ENCODE measurements at regions not wholly inside any gene's neighbourhood (a gene's known extent, or its start where the extent isn't known, plus 50 kb on each side); places are given as distances from the start of the nearest gene placed in this dataset.

DNA sequence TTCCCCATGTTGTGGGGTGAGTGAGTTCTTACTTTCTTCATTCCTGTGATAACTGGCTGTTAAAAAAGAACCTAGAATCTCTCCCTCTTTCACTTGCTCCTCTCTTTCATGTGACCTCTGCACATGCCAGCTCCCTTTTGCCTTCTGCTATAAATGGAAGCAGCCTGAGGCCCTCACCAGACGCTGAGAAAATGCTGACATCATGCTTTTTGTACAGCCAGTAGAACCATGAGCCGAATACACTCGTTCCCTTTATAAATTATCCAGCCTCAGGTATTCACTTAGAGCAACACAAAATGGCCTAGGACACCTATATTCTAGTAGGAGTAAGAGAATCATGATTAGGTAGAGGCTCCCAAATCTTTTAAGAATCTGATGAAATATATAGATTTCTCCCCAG is 333.5 kb downstream of the LRIG3 start:
- ATAC-seq = no peak
- Mint-ChIP-seq H3K4me3 (no peak overlapping the region), H3K9me3 (peaks cover 3% of the 10 kb centered on the region), H3K27me3 (no peaks in the 10 kb centered on the region), H3K36me3 (no peaks in the 10 kb centered on the region), H3K27ac (no peak overlapping the region), H3K4me1 (ENCODE audit: low read depth in 2 of 2) (no peaks in the 10 kb centered on the region)
- no peak for DNase-seq (ENCODE audit: low spot score)

DNA sequence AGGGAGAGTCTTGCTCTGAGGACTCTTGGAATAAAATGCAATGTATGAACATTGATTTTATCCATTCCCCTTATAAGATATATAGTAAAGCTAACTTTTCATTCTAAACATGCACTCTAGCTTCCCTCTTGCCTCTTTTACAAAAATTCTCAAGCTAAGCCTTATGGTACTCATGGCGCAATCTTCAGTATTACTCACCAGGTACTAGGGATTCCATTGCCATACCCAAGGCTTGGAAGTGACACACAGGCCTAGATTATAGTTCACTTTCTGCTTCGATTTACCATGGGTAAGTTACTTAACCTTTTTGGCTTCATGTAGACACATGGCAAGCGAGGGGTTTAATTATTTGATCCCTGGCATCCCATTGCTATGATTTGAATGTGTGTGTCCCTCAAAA is 331.5 kb downstream of the LRIG3 start:
- Mint-ChIP-seq H3K4me3 (no peak overlapping the region), H3K4me1 (ENCODE audit: low read depth in 2 of 2) (no peaks in the 10 kb centered on the region), H3K36me3 (no peaks in the 10 kb centered on the region), H3K27me3 (no peaks in the 10 kb centered on the region), H3K27ac (no peak overlapping the region), H3K9me3 (peaks cover 3% of the 10 kb centered on the region)
- ATAC-seq = no peak
- no peak for DNase-seq (ENCODE audit: low spot score)

DNA sequence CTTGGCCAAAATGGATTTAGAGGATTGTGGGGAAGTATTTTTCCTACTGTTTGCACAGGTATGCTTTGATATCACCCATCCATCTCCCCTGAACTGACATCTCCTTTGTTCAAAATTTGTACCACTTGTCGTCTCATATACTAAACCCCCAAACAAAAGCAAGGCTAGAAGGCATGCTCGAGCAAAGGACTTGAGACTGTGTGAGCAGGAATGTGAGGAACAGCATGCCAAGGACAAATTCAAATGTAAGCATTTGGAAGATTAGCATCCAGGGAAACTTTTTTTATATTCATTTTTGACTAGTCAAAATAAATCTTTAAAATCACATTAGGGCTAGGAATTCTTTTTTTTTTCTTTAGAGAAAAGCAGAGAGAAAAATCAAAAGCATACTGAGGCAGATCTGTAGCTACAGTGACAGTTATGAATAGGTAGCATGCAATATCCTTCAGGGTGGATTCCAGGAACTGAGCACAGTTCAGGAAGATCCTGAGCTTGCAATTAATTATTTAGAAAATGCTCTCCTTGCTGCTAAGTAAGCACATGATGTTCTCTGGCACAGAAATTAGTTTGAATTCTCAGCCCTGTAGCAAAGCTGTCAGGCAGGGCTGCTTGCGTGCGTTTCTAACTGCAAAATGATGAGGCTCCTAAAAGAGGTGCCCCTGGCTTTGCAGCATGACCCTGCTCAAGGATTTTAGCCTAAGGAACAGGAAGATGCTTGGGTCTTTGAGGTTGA is 327.7 kb downstream of the LRIG3 start:
- Mint-ChIP-seq H3K4me3 (no peak overlapping the region), H3K27ac (no peak overlapping the region), H3K36me3 (no peaks in the 10 kb centered on the region), H3K9me3 (peaks cover 3% of the 10 kb centered on the region), H3K27me3 (no peaks in the 10 kb centered on the region), H3K4me1 (ENCODE audit: low read depth in 2 of 2) (no peaks in the 10 kb centered on the region)
- no peak for DNase-seq (ENCODE audit: low spot score)
- no peak for ATAC-seq

DNA sequence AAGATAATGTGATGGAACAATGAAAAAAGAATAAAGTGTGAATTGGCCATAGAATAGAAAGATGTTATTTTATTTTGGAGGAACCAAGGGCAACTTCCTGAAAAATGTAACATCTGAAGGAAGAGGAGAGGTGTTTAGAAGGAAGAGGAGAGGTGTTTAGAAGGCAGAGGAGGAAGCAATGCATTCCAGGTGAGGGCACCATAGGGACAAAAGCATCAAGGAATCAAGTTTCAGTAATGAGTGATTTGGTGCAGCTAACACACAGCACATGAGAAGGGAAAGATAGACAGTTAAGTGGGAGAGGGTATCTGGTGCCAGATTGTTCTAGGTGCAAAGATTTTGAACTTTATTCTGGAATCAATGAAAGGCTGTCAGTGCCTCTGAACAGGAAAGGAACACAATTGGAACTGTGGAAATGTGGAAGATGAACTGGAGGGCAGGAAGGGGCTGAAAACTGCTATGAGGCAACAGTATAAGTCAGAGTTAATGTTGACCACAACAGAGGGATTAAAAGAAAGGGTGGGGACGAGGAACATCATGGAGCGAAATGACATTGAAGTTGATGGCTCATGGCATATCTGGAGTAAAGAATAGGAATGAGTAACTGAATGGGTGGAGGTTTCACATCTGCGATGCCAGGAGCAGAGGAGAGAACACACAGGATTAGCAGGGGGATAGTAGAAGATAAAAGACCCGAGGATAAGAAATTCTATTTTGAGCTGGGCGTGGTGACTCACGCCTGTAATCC is 326.6 kb downstream of the LRIG3 start:
- ATAC-seq (no peak), DNase-seq (ENCODE audit: low spot score) (no peak)
- Mint-ChIP-seq H3K27me3 (no peaks in the 10 kb centered on the region), H3K4me1 (ENCODE audit: low read depth in 2 of 2) (no peaks in the 10 kb centered on the region), H3K36me3 (no peaks in the 10 kb centered on the region), H3K9me3 (peaks cover 3% of the 10 kb centered on the region), H3K4me3 (no peak overlapping the region), H3K27ac (no peak overlapping the region)

DNA sequence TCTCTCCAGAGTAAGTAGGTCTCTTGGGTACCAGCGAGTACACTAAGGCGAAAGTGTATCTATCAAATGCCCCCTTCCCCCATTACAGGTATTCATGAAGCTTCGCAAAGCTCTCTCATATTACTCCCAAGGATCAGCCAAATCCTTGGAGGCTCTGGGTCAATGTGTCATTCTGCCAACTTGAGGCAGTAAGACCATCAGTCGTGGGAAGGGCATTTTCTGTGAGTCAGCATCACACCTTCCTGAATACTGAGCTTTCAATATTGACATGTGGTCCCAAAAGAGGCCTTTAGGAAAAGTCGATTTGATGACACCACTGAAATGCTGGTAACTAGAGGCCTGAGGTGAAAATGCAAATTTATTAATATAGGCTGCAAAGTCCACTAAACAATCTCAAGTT is 323.9 kb downstream of the LRIG3 start:
- H3K36me3 Mint-ChIP-seq = no peaks in the 10 kb centered on the region
- H3K27ac Mint-ChIP-seq = no peak overlapping the region
- H3K9me3 Mint-ChIP-seq = no peaks in the 10 kb centered on the region
- H3K27me3 Mint-ChIP-seq = no peaks in the 10 kb centered on the region
- no peaks in the 10 kb centered on the region for H3K4me1 Mint-ChIP-seq (ENCODE audit: low read depth in 2 of 2)
- no peak for ATAC-seq
- no peak overlapping the region for H3K4me3 Mint-ChIP-seq
- no peak for DNase-seq (ENCODE audit: low spot score)

DNA sequence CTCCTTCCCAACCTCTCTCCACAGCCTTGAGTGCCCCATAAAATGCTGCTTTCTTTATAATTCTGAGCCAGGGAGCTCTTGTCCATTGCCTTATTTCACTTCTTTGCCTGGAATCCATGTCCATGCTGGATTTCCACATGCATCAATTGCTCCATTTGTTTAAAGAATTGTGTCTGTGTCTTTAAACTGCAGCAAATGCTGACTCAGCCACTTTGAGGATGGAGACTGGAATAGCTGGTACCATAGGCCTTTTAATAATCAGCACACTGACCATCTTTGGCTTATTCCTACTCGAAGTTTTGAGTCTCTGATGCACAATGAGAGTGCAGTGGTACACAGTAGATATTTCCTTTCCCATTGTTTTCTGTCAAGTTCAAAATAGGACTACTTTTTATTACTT is 318.8 kb downstream of the LRIG3 start:
- no peak for DNase-seq (ENCODE audit: low spot score)
- no peak overlapping the region for H3K4me3 Mint-ChIP-seq
- peaks cover 10% of the 10 kb centered on the region for H3K9me3 Mint-ChIP-seq
- no peak overlapping the region for H3K27ac Mint-ChIP-seq
- H3K4me1 Mint-ChIP-seq (ENCODE audit: low read depth in 2 of 2) = no peaks in the 10 kb centered on the region
- no peaks in the 10 kb centered on the region for H3K27me3 Mint-ChIP-seq
- no peak for ATAC-seq
- H3K36me3 Mint-ChIP-seq = no peaks in the 10 kb centered on the region

DNA sequence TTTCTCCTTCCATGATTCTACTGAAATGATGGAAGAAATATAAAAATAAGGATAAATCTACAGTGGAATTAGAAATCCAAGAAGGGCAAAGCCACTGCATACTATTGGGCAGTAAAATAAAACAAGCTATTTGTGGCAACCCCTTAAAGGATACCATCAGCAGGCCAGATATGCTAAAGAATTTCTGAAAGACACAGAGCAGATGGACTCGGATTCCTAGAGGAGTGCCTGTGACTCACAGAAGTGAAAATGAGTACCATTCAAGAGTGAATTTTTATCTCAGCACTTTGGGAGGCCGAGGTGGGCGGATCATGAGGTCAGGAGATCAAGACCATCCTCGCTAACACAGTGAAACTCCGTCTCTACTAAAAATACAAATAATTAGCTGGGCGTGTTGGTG is 318.1 kb downstream of the LRIG3 start:
- H3K27me3 Mint-ChIP-seq = no peaks in the 10 kb centered on the region
- H3K9me3 Mint-ChIP-seq = peaks cover 10% of the 10 kb centered on the region
- H3K36me3 Mint-ChIP-seq = no peaks in the 10 kb centered on the region
- no peak for ATAC-seq
- no peak for DNase-seq (ENCODE audit: low spot score)
- no peak overlapping the region for H3K4me3 Mint-ChIP-seq
- H3K4me1 Mint-ChIP-seq (ENCODE audit: low read depth in 2 of 2) = no peaks in the 10 kb centered on the region
- no peak overlapping the region for H3K27ac Mint-ChIP-seq

DNA sequence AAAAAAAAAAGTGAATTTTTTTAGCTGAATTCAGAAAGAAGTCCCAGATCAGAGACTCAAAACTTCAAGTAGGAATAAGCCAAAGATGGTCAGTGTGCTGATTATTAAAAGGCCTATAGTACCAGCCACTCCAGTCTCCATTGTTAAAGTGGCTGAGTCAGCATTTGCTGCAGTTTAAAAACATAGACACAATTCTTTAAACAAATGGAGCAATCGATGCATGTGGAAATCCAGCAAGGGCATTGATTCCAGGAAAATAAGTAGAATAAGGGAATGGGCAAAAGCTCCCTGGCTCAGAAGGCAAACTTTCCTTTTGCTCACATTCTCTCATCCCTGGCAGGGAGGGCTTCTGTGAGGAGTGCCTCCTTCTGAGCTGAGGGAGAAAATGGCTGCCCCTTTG is 317.6 kb downstream of the LRIG3 start:
- no peaks in the 10 kb centered on the region for H3K27me3 Mint-ChIP-seq
- H3K36me3 Mint-ChIP-seq = no peaks in the 10 kb centered on the region
- no peak overlapping the region for H3K4me3 Mint-ChIP-seq
- ATAC-seq (no peak), DNase-seq (ENCODE audit: low spot score) (no peak)
- H3K9me3 Mint-ChIP-seq = peaks cover 10% of the 10 kb centered on the region
- H3K27ac Mint-ChIP-seq = no peak overlapping the region
- H3K4me1 Mint-ChIP-seq (ENCODE audit: low read depth in 2 of 2) = no peaks in the 10 kb centered on the region

DNA sequence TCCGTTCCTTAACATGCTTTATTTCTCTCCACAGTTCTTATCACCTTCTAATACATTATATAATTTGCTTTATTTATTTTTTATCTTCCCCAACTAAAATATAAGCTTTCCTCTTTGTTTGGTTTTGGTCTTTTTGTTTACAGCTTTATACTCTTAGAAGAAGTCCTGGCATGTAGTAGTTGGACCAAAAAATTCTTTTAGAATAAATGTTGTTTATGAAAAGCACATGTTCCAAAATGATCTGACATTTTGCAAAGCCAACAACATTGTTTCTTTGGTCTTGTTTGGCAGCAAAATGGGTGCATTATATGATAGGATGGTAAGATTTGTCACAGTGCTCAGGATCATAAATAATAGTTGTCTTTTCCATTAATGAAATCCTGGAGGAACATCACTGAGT is 312.5 kb downstream of the LRIG3 start:
- Mint-ChIP-seq H3K9me3 (peaks cover 13% of the 10 kb centered on the region), H3K27me3 (no peaks in the 10 kb centered on the region), H3K27ac (no peak overlapping the region), H3K4me3 (no peak overlapping the region), H3K4me1 (ENCODE audit: low read depth in 2 of 2) (no peaks in the 10 kb centered on the region), H3K36me3 (no peaks in the 10 kb centered on the region)
- ATAC-seq (no peak), DNase-seq (ENCODE audit: low spot score) (no peak)

DNA sequence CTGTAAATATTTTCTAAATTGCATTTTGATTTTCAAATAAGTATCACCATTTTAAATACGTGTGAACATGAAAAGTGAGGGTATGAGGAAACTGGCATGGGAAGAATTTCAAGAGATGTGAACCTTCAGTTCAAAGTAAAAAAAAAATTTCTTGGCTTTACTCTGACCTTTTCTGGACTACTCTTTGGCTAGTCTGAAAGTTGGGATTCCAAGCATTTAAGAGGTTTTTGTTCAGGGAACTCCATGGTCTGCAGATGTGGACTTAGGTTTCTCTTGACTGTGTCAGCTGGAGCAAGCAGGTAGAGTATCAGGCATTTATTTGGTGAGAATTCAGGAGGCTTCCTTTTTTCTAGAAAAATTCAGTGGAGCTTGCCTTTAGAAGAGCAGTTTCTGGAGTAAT is 311.6 kb downstream of the LRIG3 start:
- no peak for ATAC-seq
- no peak overlapping the region for H3K27ac Mint-ChIP-seq

DNA sequence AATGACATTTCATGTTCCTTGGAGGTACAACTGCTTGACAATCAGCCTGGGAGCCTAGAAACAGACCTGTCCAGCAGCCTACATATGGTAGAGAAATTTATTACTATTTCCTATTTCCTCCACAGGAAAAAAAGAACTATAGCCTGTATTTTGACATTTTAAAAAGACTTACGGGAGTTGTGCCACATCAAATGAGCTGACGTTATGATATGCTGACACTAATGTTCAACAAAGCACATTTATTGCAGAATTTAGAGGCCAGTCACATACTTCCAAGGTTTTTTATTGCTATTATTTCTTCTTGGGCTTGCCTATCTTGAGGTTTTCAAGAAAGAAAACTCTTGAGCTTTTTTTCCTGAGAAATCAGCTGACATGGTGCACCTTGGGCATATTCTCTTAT is 305.3 kb downstream of the LRIG3 start:
- ATAC-seq (no peak), DNase-seq (ENCODE audit: low spot score) (no peak)
- Mint-ChIP-seq H3K27me3 (no peaks in the 10 kb centered on the region), H3K4me3 (no peak overlapping the region), H3K9me3 (peaks cover 16% of the 10 kb centered on the region), H3K36me3 (no peaks in the 10 kb centered on the region), H3K27ac (no peak overlapping the region), H3K4me1 (ENCODE audit: low read depth in 2 of 2) (no peaks in the 10 kb centered on the region)

More for the DNA sequence above, 311.6 kb downstream of the LRIG3 start:
- Mint-ChIP-seq H3K27me3 (no peaks in the 10 kb centered on the region), H3K4me3 (no peak overlapping the region), H3K36me3 (no peaks in the 10 kb centered on the region), H3K9me3 (peaks cover 13% of the 10 kb centered on the region), H3K4me1 (ENCODE audit: low read depth in 2 of 2) (no peaks in the 10 kb centered on the region)
- DNase-seq (ENCODE audit: low spot score) = no peak

DNA sequence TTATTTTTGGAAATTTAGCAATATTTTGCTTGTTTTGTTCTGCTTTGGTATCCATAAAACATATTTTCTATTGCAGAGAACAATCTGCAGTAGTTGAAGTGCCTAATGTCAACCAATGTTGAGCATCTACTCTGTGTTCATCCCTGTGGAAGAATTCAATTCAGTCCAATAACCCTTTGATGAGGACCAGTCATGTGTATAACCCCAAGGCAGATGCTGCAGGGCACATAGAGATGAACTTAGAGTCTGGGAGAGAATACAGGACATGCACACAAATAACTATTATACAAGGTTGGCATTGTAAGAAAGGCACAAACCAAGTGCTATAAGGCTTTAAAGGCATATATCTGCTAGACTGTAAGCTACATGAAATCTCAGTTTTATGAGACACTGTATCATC is 304.7 kb downstream of the LRIG3 start:
- Mint-ChIP-seq H3K4me3 (no peak overlapping the region), H3K9me3 (peaks cover 18% of the 10 kb centered on the region), H3K4me1 (ENCODE audit: low read depth in 2 of 2) (no peaks in the 10 kb centered on the region), H3K27ac (no peak overlapping the region), H3K27me3 (no peaks in the 10 kb centered on the region), H3K36me3 (no peaks in the 10 kb centered on the region)
- DNase-seq (ENCODE audit: low spot score) = no peak
- ATAC-seq = no peak

DNA sequence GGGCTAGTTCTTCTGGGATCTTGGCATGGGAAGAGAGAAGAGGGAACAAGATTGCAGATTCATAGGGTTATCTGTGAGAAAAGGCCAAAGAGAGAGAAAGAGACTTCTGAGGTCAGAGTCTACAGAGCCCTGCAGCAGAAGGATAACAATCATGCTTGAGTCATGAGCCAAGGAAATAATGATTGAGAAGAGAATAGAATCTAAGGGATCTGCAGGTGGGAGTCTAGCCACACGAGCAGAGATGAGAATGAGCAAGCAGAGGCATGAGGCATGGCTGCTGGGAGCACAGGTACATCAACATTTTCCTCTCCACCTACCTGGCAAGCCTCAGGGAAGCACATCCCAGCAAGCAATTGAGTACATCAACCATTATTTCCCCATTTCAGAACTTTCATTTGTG is 303.7 kb downstream of the LRIG3 start:
- Mint-ChIP-seq H3K36me3 (no peaks in the 10 kb centered on the region), H3K27me3 (no peaks in the 10 kb centered on the region), H3K4me1 (ENCODE audit: low read depth in 2 of 2) (no peaks in the 10 kb centered on the region), H3K27ac (no peak overlapping the region), H3K9me3 (peaks cover 21% of the 10 kb centered on the region), H3K4me3 (no peak overlapping the region)
- ATAC-seq (no peak), DNase-seq (ENCODE audit: low spot score) (no peak)

DNA sequence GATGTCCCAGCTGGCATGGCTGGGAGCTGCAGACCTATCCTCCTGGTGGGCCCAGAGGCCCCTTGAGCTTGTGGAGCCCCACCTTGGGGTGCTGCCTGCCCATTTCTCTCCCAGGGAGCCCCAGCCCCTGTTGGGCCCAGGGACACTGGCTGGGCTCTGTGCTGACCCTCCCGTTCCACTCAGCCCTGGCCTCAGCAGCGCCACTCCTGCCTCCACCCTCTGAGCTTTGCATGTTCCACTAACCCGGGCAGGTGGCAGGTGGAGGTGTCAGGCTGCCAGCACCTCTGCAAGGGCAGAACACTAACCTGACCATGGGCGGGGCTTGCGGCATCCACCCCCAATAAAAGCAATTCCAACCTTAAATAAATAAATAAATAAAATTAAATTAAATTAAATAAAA is 299.2 kb downstream of the LRIG3 start:
- no peak for ATAC-seq
- Mint-ChIP-seq H3K4me1 (ENCODE audit: low read depth in 2 of 2) (no peaks in the 10 kb centered on the region), H3K27ac (no peak overlapping the region), H3K9me3 (peaks cover 21% of the 10 kb centered on the region), H3K36me3 (no peaks in the 10 kb centered on the region), H3K27me3 (no peaks in the 10 kb centered on the region), H3K4me3 (no peak overlapping the region)
- DNase-seq (ENCODE audit: low spot score) = no peak

DNA sequence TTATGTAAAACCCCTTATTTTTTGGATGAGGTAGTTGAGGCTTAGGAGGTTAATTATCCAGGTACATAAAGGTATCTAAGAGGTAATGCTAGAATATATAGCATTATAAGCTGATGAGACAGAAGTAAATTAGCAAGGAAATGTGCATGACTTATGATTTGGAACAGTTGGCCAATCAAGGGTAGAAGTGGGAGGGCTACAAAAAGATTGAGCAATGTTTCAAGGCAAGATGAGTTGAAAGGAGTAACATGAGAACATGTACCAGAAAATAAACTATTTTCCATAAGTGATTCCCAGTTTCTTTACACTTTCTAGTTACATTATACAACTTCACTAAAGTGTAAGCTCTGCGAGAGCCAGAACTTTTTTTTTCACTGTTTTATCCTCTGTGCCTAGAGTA is 290.9 kb downstream of the LRIG3 start:
- Mint-ChIP-seq H3K36me3 (no peaks in the 10 kb centered on the region), H3K4me3 (no peak overlapping the region), H3K27ac (no peak overlapping the region), H3K27me3 (no peaks in the 10 kb centered on the region), H3K9me3 (peaks cover 3% of the 10 kb centered on the region), H3K4me1 (ENCODE audit: low read depth in 2 of 2) (no peaks in the 10 kb centered on the region)
- DNase-seq (ENCODE audit: low spot score) (no peak), ATAC-seq (no peak)
